HCT116 (cell line): ENCODE measurements at regions not wholly inside any gene's neighbourhood (a gene's known extent, or its start where the extent isn't known, plus 50 kb on each side); places are given as distances from the start of the nearest gene placed in this dataset.

Source experiments
- ATAC-seq: fragments of 200-7000 bp; cut with Tn5 transposase; 2 replicates; pipeline ENCODE4 v1.9.1; 2020; ENCODE audit warnings: mild to moderate bottlenecking, moderate library complexity
- BruUV-seq: library from RNA; stranded (reverse); fragments of 400-500 nt; replicated peaks from 2 replicates; lab custom pipeline; 2021; lab: Mats Ljungman, UMichigan
- CTCF ChIA-PET: fragments of 300-600 bp; sonication (Branson Sonifier 250); formaldehyde crosslinking; loops from one replicate; lab custom pipeline; 2021; ENCODE audit warnings: antibody characterized with exemption; lab: Charles Lee
- POLR2A ChIA-PET: fragments of 300-600, 350-600 bp; sonication (Branson Sonifier 250); formaldehyde crosslinking; loops from one replicate; lab custom pipeline; 2021; ENCODE audit warnings: antibody characterized with exemption; lab: Charles Lee
- RAD21 ChIA-PET, 2 experiments: fragments of 300-600 bp; sonication (Branson Sonifier 250); formaldehyde crosslinking; loops; one replicate each; lab custom pipeline; 2023; ENCODE audit warnings: low total read pairs in 2 of 2; ENCODE audit not compliant: uncharacterized antibody in 2 of 2, unreplicated experiment in 2 of 2, low non-redundant PET in 1 of 2; lab: Charles Lee
- DNase-seq: peaks from one replicate; pipeline ENCODE4 v3.0.0-alpha.2; 2010; ENCODE audit warnings: low read depth, low spot score
- H2AFZ ChIP-seq: fragments of 200-600 bp; shearing (Covaris generic), sonication (generic); 2 replicates; pipeline ENCODE4 v1.6.1; 2017; ENCODE audit warnings: low read depth, mixed run types, mixed read lengths, antibody characterized with exemption, low read length; ENCODE audit not compliant: poor library complexity, severe bottlenecking
- H3K27ac ChIP-seq: 2 replicates; pipeline ENCODE4 v1.5.1; 2012; ENCODE audit warnings: low read depth, low read length
- H3K27me3 ChIP-seq: fragments of 200-600 bp; sonication (generic); 2 replicates; pipeline ENCODE4 v1.6.1; 2016; ENCODE audit warnings: mixed run types, low read length, mixed read lengths; ENCODE audit not compliant: insufficient read depth
- H3K36me3 ChIP-seq, 2 experiments: fragments of 200-500 bp in 1 of 2; fragments of 200-600 bp in 1 of 2; sonication (Bioruptor generic) in 1 of 2; sonication (generic) in 1 of 2; 2 replicates each; pipeline versions ENCODE4 v1.5.1 to v1.6.1; 2014 to 2016; ENCODE audit warnings: low read length in 2 of 2, inconsistent platforms in 1 of 2, mixed read lengths in 1 of 2, mixed run types in 1 of 2; ENCODE audit not compliant: insufficient read depth in 2 of 2, control insufficient read depth in 1 of 2
- H3K4me1 ChIP-seq, 2 experiments: fragments of 200-600 bp in 1 of 2; sonication (generic) in 1 of 2; 2 replicates each; pipeline versions ENCODE4 v1.5.1 to v1.6.1; 2012 to 2017; ENCODE audit warnings: low read length in 2 of 2, inconsistent platforms in 1 of 2, mild to moderate bottlenecking in 1 of 2, mixed read lengths in 1 of 2, mixed run types in 1 of 2, moderate library complexity in 1 of 2; ENCODE audit not compliant: insufficient read depth in 2 of 2, control insufficient read depth in 1 of 2
- H3K4me2 ChIP-seq: fragments of 200-600 bp; sonication (generic); 2 replicates; pipeline ENCODE4 v1.6.1; 2017; ENCODE audit warnings: mixed run types, low read length, mixed read lengths
- H3K4me3 ChIP-seq, 2 experiments: fragments of 200-600 bp in 1 of 2; sonication (generic) in 1 of 2; replicated peaks in 1 of 2; 2 replicates each; pipeline ENCODE4 v1.5.1; 2011 to 2016; ENCODE audit warnings: low read length in 2 of 2, control low read depth in 1 of 2, low read depth in 1 of 2, mild to moderate bottlenecking in 1 of 2, mixed read lengths in 1 of 2, mixed run types in 1 of 2
- H3K79me2 ChIP-seq: fragments of 200-600 bp; sonication (generic); 2 replicates; pipeline ENCODE4 v1.6.1; 2017; ENCODE audit warnings: mild to moderate bottlenecking, mixed run types, low read length, moderate library complexity, mixed read lengths; ENCODE audit not compliant: insufficient read depth
- H3K9ac ChIP-seq: fragments of 200-600 bp; sonication (generic); 2 replicates; pipeline ENCODE4 v1.6.1; 2016; ENCODE audit warnings: low read length, mixed read lengths
- H3K9me2 ChIP-seq: fragments of 200-600 bp; sonication (generic), shearing (Covaris generic); 2 replicates; pipeline ENCODE4 v1.6.1; 2017; ENCODE audit warnings: mixed run types, mild to moderate bottlenecking, moderate library complexity; ENCODE audit not compliant: insufficient read depth
- H3K9me3 ChIP-seq, 2 experiments: fragments of 200-500 bp in 1 of 2; fragments of 200-600 bp in 1 of 2; sonication (Bioruptor generic) in 1 of 2; sonication (generic) in 1 of 2; 2 replicates each; pipeline ENCODE4 v1.6.1; 2014 to 2017; ENCODE audit warnings: low read length in 2 of 2, mixed read lengths in 2 of 2, inconsistent platforms in 1 of 2, low read depth in 1 of 2, mild to moderate bottlenecking in 1 of 2, mixed run types in 1 of 2, moderate library complexity in 1 of 2; ENCODE audit not compliant: control insufficient read depth in 1 of 2, insufficient read depth in 1 of 2
- H4K20me1 ChIP-seq: fragments of 200-600 bp; sonication (generic), shearing (Covaris generic); 2 replicates; pipeline ENCODE4 v1.6.1; 2017; ENCODE audit warnings: mixed run types, mild to moderate bottlenecking, moderate library complexity; ENCODE audit not compliant: insufficient read depth
- CBX3 ChIP-seq: IDR thresholded peaks from 2 replicates; pipeline ENCODE4 v1.6.1; 2012; ENCODE audit warnings: low read depth
- EGR1 ChIP-seq: IDR thresholded peaks from 2 replicates; pipeline ENCODE4 v1.6.1; 2012; ENCODE audit warnings: low read depth
- ELF1 ChIP-seq: IDR thresholded peaks from 2 replicates; pipeline ENCODE4 v1.6.1; 2012; ENCODE audit warnings: low read depth, borderline replicate concordance
- EZH2 ChIP-seq: fragments of 200-600 bp; sonication (generic); IDR thresholded peaks from 2 replicates; pipeline ENCODE4 v1.6.1; 2017; ENCODE audit warnings: antibody characterized with exemption, mixed run types
- EZH2phosphoT487 ChIP-seq: fragments of 200-600 bp; IDR thresholded peaks from 2 replicates; pipeline ENCODE4 v1.6.1; 2018; ENCODE audit warnings: antibody characterized with exemption, borderline replicate concordance
- JUND ChIP-seq: IDR thresholded peaks from 2 replicates; pipeline ENCODE4 v1.6.1; 2012
- SIN3A ChIP-seq: IDR thresholded peaks from 2 replicates; pipeline ENCODE4 v1.6.1; 2012; ENCODE audit warnings: low read depth
- SP1 ChIP-seq: IDR thresholded peaks from 2 replicates; pipeline ENCODE4 v1.6.1; 2012; ENCODE audit warnings: low read depth
- TCF7L2 ChIP-seq: IDR thresholded peaks from 2 replicates; pipeline ENCODE4 v1.7.0; 2011; ENCODE audit warnings: borderline replicate concordance, inconsistent platforms; ENCODE audit not compliant: insufficient read depth, insufficient read length; ENCODE audit errors: extremely low read depth
- ZFX ChIP-seq: fragments of 450-650 bp; IDR thresholded peaks from 2 replicates; pipeline ENCODE4 v1.6.1; 2017
- intact Hi-C: fragments of 100-400 bp; cut with micrococcal nuclease; formaldehyde crosslinking; loops from 2 replicates; pipeline ENCODE4 v1.10.0; 2022
- TF ChIP-seq, protein P1 (sequence below): IDR thresholded peaks from 2 replicates; pipeline ENCODE4 v1.6.1; 2012
- TF ChIP-seq, protein P2 (sequence below): IDR thresholded peaks from 2 replicates; pipeline ENCODE4 v1.6.1; 2011; ENCODE audit warnings: mild to moderate bottlenecking, low read length, moderate library complexity; ENCODE audit not compliant: insufficient replicate concordance; ENCODE audit errors: extremely low read depth
- TF ChIP-seq, protein P3 (sequence below), 3 experiments: fragments of 200-600 bp in 1 of 3; sonication (generic) in 1 of 3; IDR thresholded peaks in 2 of 3; conservative IDR thresholded peaks in 1 of 3; 2 replicates each; pipeline ENCODE4 v1.5.1; 2012 to 2017; ENCODE audit warnings: low read depth in 2 of 3, low read length in 2 of 3, antibody characterized with exemption in 1 of 3, borderline replicate concordance in 1 of 3, control low read depth in 1 of 3, mild to moderate bottlenecking in 1 of 3, mixed read lengths in 1 of 3, mixed run types in 1 of 3, moderate library complexity in 1 of 3; ENCODE audit not compliant: insufficient read depth in 1 of 3
- TF ChIP-seq, protein P4 (sequence below): IDR thresholded peaks from 2 replicates; pipeline ENCODE4 v1.6.1; 2012; ENCODE audit warnings: low read depth

DNA sequence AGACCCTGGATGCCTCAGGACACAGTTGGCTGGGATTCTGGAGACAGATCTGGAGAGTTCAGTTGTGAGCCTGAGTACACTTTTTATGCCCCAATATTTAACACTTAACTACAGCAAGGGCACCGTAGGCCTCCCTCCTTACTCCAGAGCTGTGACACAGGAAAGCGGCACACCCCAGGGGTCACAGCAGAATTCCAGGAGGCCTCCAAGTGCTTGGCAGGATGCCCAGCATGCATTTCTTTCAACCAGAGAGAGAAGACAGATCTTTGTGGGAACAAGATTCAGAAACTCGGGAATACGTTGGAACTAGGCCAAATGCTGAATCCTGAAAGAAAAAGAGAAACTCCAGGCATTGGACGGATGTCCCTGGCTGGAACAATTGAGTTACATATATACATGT lies 199.2 kb upstream of the NT5C1B start:
- no peak overlapping the region for H3K4me2 ChIP-seq
- H3K4me3 ChIP-seq: no peak overlapping the region
- BruUV-seq: no TSS peak
- RAD21 ChIA-PET: no interaction called here
- no peaks in the 10 kb centered on the region for H3K79me2 ChIP-seq
- H3K27ac ChIP-seq: no peak overlapping the region
- CTCF ChIA-PET: no interaction called here
- TF ChIP-seq SP1: no peak
- no peak for TF ChIP-seq EZH2phosphoT487
- no peak for TF ChIP-seq SIN3A
- no peak for TF ChIP-seq ZFX
- TF ChIP-seq, protein P1, sequence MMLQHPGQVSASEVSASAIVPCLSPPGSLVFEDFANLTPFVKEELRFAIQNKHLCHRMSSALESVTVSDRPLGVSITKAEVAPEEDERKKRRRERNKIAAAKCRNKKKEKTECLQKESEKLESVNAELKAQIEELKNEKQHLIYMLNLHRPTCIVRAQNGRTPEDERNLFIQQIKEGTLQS: no peak
- TF ChIP-seq EGR1: no peak
- TF ChIP-seq, protein P2, sequence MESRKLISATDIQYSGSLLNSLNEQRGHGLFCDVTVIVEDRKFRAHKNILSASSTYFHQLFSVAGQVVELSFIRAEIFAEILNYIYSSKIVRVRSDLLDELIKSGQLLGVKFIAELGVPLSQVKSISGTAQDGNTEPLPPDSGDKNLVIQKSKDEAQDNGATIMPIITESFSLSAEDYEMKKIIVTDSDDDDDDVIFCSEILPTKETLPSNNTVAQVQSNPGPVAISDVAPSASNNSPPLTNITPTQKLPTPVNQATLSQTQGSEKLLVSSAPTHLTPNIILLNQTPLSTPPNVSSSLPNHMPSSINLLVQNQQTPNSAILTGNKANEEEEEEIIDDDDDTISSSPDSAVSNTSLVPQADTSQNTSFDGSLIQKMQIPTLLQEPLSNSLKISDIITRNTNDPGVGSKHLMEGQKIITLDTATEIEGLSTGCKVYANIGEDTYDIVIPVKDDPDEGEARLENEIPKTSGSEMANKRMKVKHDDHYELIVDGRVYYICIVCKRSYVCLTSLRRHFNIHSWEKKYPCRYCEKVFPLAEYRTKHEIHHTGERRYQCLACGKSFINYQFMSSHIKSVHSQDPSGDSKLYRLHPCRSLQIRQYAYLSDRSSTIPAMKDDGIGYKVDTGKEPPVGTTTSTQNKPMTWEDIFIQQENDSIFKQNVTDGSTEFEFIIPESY: no peak
- TF ChIP-seq, protein P3, sequence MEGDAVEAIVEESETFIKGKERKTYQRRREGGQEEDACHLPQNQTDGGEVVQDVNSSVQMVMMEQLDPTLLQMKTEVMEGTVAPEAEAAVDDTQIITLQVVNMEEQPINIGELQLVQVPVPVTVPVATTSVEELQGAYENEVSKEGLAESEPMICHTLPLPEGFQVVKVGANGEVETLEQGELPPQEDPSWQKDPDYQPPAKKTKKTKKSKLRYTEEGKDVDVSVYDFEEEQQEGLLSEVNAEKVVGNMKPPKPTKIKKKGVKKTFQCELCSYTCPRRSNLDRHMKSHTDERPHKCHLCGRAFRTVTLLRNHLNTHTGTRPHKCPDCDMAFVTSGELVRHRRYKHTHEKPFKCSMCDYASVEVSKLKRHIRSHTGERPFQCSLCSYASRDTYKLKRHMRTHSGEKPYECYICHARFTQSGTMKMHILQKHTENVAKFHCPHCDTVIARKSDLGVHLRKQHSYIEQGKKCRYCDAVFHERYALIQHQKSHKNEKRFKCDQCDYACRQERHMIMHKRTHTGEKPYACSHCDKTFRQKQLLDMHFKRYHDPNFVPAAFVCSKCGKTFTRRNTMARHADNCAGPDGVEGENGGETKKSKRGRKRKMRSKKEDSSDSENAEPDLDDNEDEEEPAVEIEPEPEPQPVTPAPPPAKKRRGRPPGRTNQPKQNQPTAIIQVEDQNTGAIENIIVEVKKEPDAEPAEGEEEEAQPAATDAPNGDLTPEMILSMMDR (IDR thresholded peaks at IDR 0.05 in 2 of 3, conservative IDR thresholded peaks at IDR 0.05 in 1 of 3; ENCODE audit: borderline replicate concordance in 1 of 3, insufficient read depth in 1 of 3, low read depth in 2 of 3, low read length in 2 of 3): no peak
- no peak for TF ChIP-seq ELF1
- TF ChIP-seq, protein P4, sequence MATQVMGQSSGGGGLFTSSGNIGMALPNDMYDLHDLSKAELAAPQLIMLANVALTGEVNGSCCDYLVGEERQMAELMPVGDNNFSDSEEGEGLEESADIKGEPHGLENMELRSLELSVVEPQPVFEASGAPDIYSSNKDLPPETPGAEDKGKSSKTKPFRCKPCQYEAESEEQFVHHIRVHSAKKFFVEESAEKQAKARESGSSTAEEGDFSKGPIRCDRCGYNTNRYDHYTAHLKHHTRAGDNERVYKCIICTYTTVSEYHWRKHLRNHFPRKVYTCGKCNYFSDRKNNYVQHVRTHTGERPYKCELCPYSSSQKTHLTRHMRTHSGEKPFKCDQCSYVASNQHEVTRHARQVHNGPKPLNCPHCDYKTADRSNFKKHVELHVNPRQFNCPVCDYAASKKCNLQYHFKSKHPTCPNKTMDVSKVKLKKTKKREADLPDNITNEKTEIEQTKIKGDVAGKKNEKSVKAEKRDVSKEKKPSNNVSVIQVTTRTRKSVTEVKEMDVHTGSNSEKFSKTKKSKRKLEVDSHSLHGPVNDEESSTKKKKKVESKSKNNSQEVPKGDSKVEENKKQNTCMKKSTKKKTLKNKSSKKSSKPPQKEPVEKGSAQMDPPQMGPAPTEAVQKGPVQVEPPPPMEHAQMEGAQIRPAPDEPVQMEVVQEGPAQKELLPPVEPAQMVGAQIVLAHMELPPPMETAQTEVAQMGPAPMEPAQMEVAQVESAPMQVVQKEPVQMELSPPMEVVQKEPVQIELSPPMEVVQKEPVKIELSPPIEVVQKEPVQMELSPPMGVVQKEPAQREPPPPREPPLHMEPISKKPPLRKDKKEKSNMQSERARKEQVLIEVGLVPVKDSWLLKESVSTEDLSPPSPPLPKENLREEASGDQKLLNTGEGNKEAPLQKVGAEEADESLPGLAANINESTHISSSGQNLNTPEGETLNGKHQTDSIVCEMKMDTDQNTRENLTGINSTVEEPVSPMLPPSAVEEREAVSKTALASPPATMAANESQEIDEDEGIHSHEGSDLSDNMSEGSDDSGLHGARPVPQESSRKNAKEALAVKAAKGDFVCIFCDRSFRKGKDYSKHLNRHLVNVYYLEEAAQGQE: no peak
- no peak for TF ChIP-seq CBX3
- TF ChIP-seq TCF7L2: no peak
- TF ChIP-seq EZH2: no peak
- no peak for TF ChIP-seq JUND
- H3K9me2 ChIP-seq: no peaks in the 10 kb centered on the region
- H3K4me1 ChIP-seq: no peaks in the 10 kb centered on the region
- no peak for DNase-seq
- intact Hi-C loops: no loop called here
- H4K20me1 ChIP-seq: no peaks in the 10 kb centered on the region
- no peaks in the 10 kb centered on the region for H3K27me3 ChIP-seq
- POLR2A ChIA-PET: no interaction called here
- H3K36me3 ChIP-seq: no peaks in the 10 kb centered on the region
- no peak overlapping the region for H3K9ac ChIP-seq
- H2AFZ ChIP-seq: no peak overlapping the region
- ATAC-seq: no peak
- no peaks in the 10 kb centered on the region for H3K9me3 ChIP-seq
